GM23338 (cell line): ENCODE measurements at regions not wholly inside any gene's neighbourhood (a gene's known extent, or its start where the extent isn't known, plus 50 kb on each side); places are given as distances from the start of the nearest gene placed in this dataset.

Experiments
- ATAC-seq: fragments of 200-7000 bp; cut with Tn5 transposase; 3 replicates; pipeline ENCODE4 v1.9.1; 2020
- DNase-seq: peaks from one replicate; pipeline ENCODE4 v3.0.0-alpha.2; 2015; ENCODE audit warnings: low spot score
- H2AFZ ChIP-seq: fragments of 200-600 bp; sonication (generic); 2 replicates; pipeline ENCODE4 v1.8.0; 2016; ENCODE audit warnings: antibody characterized with exemption, mild to moderate bottlenecking, moderate library complexity
- H3F3A ChIP-seq: fragments of 200-600 bp; sonication (generic); replicated peaks from 2 replicates; pipeline ENCODE4 v1.8.0; 2017; ENCODE audit warnings: antibody characterized with exemption, mixed run types, low read depth
- H3K27ac ChIP-seq: fragments of 200-600 bp; sonication (generic); 2 replicates; pipeline ENCODE4 v1.6.1; 2016; ENCODE audit warnings: low read depth
- H3K27me3 ChIP-seq: fragments of 200-600 bp; sonication (generic); 2 replicates; pipeline ENCODE4 v1.8.0; 2016; ENCODE audit warnings: mild to moderate bottlenecking, mixed run types, moderate library complexity; ENCODE audit not compliant: insufficient read depth
- H3K36me3 ChIP-seq: fragments of 200-600 bp; sonication (generic); 2 replicates; pipeline ENCODE4 v1.8.0; 2016; ENCODE audit warnings: mild to moderate bottlenecking; ENCODE audit not compliant: insufficient read depth
- H3K4me1 ChIP-seq: fragments of 200-600 bp; sonication (generic); 2 replicates; pipeline ENCODE4 v1.8.0; 2016; ENCODE audit warnings: mild to moderate bottlenecking, moderate library complexity; ENCODE audit not compliant: insufficient read depth
- H3K4me2 ChIP-seq: fragments of 200-600 bp; sonication (generic); 2 replicates; pipeline ENCODE4 v1.7.1; 2017; ENCODE audit warnings: mixed run types
- H3K4me3 ChIP-seq: fragments of 200-600 bp; sonication (generic); 2 replicates; pipeline ENCODE4 v1.6.1; 2016; ENCODE audit warnings: mixed run types
- H3K79me2 ChIP-seq: fragments of 200-600 bp; sonication (generic); replicated peaks from 2 replicates; pipeline ENCODE4 v1.8.0; 2017; ENCODE audit warnings: mild to moderate bottlenecking; ENCODE audit not compliant: insufficient read depth
- H3K9me2 ChIP-seq: fragments of 200-600 bp; sonication (generic); 2 replicates; pipeline ENCODE4 v1.8.0; 2017; ENCODE audit not compliant: insufficient read depth
- H4K20me1 ChIP-seq: fragments of 200-600 bp; sonication (generic); replicated peaks from 2 replicates; pipeline ENCODE4 v1.8.0; 2017; ENCODE audit warnings: mild to moderate bottlenecking; ENCODE audit not compliant: insufficient read depth
- H3K27ac Mint-ChIP-seq: 2 replicates; pipeline ENCODE4 v1.8.0; 2020; ENCODE audit warnings: inconsistent platforms, mild to moderate bottlenecking, moderate library complexity, mixed read lengths
- H3K27me3 Mint-ChIP-seq: 3 replicates; pipeline ENCODE4 v1.8.0; 2022; ENCODE audit warnings: low read depth, mild to moderate bottlenecking, moderate library complexity, mixed read lengths, inconsistent platforms; ENCODE audit not compliant: insufficient read depth, poor library complexity
- H3K36me3 Mint-ChIP-seq: 3 replicates; pipeline ENCODE4 v1.8.0; 2021; ENCODE audit warnings: low read depth, mild to moderate bottlenecking, inconsistent platforms, moderate library complexity, mixed read lengths
- H3K4me1 Mint-ChIP-seq: 3 replicates; pipeline ENCODE4 v1.8.0; 2020; ENCODE audit warnings: mild to moderate bottlenecking, inconsistent platforms, mixed read lengths
- H3K4me3 Mint-ChIP-seq: 3 replicates; pipeline ENCODE4 v1.8.0; 2021; ENCODE audit warnings: moderate library complexity, mild to moderate bottlenecking, inconsistent platforms, mixed read lengths
- H3K9me3 Mint-ChIP-seq: 3 replicates; pipeline ENCODE4 v1.8.0; 2020; ENCODE audit warnings: moderate library complexity, mild to moderate bottlenecking, inconsistent platforms, mixed read lengths
- CREB1 ChIP-seq: fragments of 250-450 bp; sonication (Bioruptor Pico); IDR thresholded peaks from 2 replicates; pipeline ENCODE4 v1.5.0; 2020; ENCODE audit warnings: low read depth, mild to moderate bottlenecking, moderate library complexity
- EZH2 ChIP-seq: fragments of 200-600 bp; sonication (generic); IDR thresholded peaks from one replicate; pipeline ENCODE4 v1.8.0; 2017; ENCODE audit warnings: antibody characterized with exemption, mild to moderate bottlenecking, low read depth; ENCODE audit not compliant: unreplicated experiment
- EZH2phosphoT487 ChIP-seq: fragments of 200-600 bp; sonication (generic); IDR thresholded peaks from one replicate; pipeline ENCODE4 v1.8.1; 2018; ENCODE audit warnings: antibody characterized with exemption; ENCODE audit not compliant: unreplicated experiment
- JUNB ChIP-seq: IDR thresholded peaks from one replicate; pipeline ENCODE4 v1.6.1; 2016; ENCODE audit warnings: antibody characterized with exemption; ENCODE audit not compliant: unreplicated experiment
- NANOG ChIP-seq: IDR thresholded peaks from 2 replicates; pipeline ENCODE4 v1.6.1; 2016; ENCODE audit warnings: antibody characterized with exemption, borderline replicate concordance
- STAT1 ChIP-seq: IDR thresholded peaks from one replicate; pipeline ENCODE4 v1.6.1; 2016; ENCODE audit warnings: antibody characterized with exemption; ENCODE audit not compliant: unreplicated experiment
- ZNF114 ChIP-seq: fragments of 250-450 bp; sonication (Bioruptor Pico); IDR thresholded peaks from 2 replicates; pipeline ENCODE4 v1.5.0; 2020; ENCODE audit warnings: mild to moderate bottlenecking, moderate library complexity
- TF ChIP-seq, protein P1 (sequence below): IDR thresholded peaks from one replicate; pipeline ENCODE4 v1.6.1; 2018; ENCODE audit warnings: antibody characterized with exemption; ENCODE audit not compliant: unreplicated experiment
- TF ChIP-seq, protein P2 (sequence below), 2 experiments: fragments of 200-600 bp in 1 of 2; sonication (generic) in 1 of 2; conservative IDR thresholded peaks; 2 replicates each; pipeline versions ENCODE4 v1.5.1 to v1.6.1; 2016 to 2017; ENCODE audit warnings: antibody characterized with exemption in 2 of 2, low read depth in 2 of 2, mild to moderate bottlenecking in 2 of 2, moderate library complexity in 1 of 2
- TF ChIP-seq, protein P3 (sequence below): fragments of 250-450 bp; sonication (Bioruptor Pico); IDR thresholded peaks from 2 replicates; pipeline ENCODE4 v1.5.0; 2020; ENCODE audit warnings: mild to moderate bottlenecking, moderate library complexity

DNA sequence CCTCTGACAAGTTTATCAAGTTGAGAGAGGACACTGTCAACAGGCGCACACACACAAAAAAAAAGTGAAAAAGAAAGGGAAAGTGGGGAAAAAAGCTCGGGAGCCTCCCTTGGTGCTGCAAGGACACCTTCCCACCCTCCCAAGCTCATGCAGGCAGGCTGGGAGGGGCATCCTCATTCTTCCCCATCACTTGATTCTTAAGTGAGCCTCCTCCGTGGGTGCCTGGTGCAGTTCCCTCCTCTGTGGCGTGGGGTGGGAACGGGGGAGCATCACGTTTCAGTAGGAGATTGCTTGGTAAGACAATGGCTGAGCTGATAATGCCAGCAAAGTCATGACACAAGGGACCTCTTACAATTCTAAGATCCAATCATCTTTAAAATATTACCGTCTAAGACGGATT lies 108.8 kb downstream of the NXPE2 start (continued):
- TF ChIP-seq, protein P1, sequence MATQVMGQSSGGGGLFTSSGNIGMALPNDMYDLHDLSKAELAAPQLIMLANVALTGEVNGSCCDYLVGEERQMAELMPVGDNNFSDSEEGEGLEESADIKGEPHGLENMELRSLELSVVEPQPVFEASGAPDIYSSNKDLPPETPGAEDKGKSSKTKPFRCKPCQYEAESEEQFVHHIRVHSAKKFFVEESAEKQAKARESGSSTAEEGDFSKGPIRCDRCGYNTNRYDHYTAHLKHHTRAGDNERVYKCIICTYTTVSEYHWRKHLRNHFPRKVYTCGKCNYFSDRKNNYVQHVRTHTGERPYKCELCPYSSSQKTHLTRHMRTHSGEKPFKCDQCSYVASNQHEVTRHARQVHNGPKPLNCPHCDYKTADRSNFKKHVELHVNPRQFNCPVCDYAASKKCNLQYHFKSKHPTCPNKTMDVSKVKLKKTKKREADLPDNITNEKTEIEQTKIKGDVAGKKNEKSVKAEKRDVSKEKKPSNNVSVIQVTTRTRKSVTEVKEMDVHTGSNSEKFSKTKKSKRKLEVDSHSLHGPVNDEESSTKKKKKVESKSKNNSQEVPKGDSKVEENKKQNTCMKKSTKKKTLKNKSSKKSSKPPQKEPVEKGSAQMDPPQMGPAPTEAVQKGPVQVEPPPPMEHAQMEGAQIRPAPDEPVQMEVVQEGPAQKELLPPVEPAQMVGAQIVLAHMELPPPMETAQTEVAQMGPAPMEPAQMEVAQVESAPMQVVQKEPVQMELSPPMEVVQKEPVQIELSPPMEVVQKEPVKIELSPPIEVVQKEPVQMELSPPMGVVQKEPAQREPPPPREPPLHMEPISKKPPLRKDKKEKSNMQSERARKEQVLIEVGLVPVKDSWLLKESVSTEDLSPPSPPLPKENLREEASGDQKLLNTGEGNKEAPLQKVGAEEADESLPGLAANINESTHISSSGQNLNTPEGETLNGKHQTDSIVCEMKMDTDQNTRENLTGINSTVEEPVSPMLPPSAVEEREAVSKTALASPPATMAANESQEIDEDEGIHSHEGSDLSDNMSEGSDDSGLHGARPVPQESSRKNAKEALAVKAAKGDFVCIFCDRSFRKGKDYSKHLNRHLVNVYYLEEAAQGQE, result no peak
- TF ChIP-seq NANOG (no peak), EZH2 (no peak), EZH2phosphoT487 (no peak), ZNF114 (CRISPR knock-in tag) (no peak)

DNA sequence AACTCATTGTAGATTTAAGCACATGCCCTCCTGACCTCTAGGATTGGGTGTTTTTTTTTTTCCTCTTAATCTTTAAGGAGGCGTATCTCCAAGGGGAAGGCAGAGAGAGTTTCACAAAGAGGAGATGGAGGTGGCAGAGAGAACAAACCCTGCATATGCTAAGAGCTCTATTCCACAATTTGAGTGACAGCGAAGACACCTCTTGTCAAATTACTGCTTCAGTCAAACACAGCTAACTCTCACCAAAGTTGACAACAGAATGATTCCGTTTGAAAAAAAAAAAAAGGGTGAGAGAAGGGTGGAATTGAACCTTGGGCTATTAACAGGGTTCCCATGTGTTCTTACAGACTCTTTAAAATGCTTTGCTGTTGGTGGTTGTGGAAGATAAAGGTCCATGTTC lies 112.6 kb downstream of the NXPE2 start:
- H3K4me3 Mint-ChIP-seq, result no peak overlapping the region
- Histone ChIP-seq H3K27me3 (no peaks in the 10 kb centered on the region), H3K9me2 (0 out of 2 replicates have a peak, but pooled peaks cover 4% of the 10 kb centered on the region), H2AFZ (no peak overlapping the region), H3K27ac (no peak overlapping the region), H3K79me2 (no peaks in the 10 kb centered on the region), H3K4me3 (no peak overlapping the region), H4K20me1 (no peaks in the 10 kb centered on the region), H3K4me2 (no peak overlapping the region), H3K36me3 (no peaks in the 10 kb centered on the region), H3F3A (no peaks in the 10 kb centered on the region), H3K4me1 (no peaks in the 10 kb centered on the region)
- DNase-seq, result no peak
- no peaks in the 10 kb centered on the region for H3K36me3 Mint-ChIP-seq
- no peak overlapping the region for H3K27ac Mint-ChIP-seq
- no peaks in the 10 kb centered on the region for H3K27me3 Mint-ChIP-seq
- H3K4me1 Mint-ChIP-seq, result peaks cover 3% of the 10 kb centered on the region; the same call in 1 of the 3 replicates
- H3K9me3 Mint-ChIP-seq, result no peaks in the 10 kb centered on the region
- no peak for ATAC-seq
- TF ChIP-seq ZNF114 (CRISPR knock-in tag), result no peak
- TF ChIP-seq NANOG, result no peak
- TF ChIP-seq, protein P2, sequence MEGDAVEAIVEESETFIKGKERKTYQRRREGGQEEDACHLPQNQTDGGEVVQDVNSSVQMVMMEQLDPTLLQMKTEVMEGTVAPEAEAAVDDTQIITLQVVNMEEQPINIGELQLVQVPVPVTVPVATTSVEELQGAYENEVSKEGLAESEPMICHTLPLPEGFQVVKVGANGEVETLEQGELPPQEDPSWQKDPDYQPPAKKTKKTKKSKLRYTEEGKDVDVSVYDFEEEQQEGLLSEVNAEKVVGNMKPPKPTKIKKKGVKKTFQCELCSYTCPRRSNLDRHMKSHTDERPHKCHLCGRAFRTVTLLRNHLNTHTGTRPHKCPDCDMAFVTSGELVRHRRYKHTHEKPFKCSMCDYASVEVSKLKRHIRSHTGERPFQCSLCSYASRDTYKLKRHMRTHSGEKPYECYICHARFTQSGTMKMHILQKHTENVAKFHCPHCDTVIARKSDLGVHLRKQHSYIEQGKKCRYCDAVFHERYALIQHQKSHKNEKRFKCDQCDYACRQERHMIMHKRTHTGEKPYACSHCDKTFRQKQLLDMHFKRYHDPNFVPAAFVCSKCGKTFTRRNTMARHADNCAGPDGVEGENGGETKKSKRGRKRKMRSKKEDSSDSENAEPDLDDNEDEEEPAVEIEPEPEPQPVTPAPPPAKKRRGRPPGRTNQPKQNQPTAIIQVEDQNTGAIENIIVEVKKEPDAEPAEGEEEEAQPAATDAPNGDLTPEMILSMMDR (conservative IDR thresholded peaks at IDR 0.05; ENCODE audit: low read depth in 2 of 2), result no peak
- TF ChIP-seq, protein P1, result no peak
- TF ChIP-seq EZH2, result no peak
- TF ChIP-seq, protein P3, sequence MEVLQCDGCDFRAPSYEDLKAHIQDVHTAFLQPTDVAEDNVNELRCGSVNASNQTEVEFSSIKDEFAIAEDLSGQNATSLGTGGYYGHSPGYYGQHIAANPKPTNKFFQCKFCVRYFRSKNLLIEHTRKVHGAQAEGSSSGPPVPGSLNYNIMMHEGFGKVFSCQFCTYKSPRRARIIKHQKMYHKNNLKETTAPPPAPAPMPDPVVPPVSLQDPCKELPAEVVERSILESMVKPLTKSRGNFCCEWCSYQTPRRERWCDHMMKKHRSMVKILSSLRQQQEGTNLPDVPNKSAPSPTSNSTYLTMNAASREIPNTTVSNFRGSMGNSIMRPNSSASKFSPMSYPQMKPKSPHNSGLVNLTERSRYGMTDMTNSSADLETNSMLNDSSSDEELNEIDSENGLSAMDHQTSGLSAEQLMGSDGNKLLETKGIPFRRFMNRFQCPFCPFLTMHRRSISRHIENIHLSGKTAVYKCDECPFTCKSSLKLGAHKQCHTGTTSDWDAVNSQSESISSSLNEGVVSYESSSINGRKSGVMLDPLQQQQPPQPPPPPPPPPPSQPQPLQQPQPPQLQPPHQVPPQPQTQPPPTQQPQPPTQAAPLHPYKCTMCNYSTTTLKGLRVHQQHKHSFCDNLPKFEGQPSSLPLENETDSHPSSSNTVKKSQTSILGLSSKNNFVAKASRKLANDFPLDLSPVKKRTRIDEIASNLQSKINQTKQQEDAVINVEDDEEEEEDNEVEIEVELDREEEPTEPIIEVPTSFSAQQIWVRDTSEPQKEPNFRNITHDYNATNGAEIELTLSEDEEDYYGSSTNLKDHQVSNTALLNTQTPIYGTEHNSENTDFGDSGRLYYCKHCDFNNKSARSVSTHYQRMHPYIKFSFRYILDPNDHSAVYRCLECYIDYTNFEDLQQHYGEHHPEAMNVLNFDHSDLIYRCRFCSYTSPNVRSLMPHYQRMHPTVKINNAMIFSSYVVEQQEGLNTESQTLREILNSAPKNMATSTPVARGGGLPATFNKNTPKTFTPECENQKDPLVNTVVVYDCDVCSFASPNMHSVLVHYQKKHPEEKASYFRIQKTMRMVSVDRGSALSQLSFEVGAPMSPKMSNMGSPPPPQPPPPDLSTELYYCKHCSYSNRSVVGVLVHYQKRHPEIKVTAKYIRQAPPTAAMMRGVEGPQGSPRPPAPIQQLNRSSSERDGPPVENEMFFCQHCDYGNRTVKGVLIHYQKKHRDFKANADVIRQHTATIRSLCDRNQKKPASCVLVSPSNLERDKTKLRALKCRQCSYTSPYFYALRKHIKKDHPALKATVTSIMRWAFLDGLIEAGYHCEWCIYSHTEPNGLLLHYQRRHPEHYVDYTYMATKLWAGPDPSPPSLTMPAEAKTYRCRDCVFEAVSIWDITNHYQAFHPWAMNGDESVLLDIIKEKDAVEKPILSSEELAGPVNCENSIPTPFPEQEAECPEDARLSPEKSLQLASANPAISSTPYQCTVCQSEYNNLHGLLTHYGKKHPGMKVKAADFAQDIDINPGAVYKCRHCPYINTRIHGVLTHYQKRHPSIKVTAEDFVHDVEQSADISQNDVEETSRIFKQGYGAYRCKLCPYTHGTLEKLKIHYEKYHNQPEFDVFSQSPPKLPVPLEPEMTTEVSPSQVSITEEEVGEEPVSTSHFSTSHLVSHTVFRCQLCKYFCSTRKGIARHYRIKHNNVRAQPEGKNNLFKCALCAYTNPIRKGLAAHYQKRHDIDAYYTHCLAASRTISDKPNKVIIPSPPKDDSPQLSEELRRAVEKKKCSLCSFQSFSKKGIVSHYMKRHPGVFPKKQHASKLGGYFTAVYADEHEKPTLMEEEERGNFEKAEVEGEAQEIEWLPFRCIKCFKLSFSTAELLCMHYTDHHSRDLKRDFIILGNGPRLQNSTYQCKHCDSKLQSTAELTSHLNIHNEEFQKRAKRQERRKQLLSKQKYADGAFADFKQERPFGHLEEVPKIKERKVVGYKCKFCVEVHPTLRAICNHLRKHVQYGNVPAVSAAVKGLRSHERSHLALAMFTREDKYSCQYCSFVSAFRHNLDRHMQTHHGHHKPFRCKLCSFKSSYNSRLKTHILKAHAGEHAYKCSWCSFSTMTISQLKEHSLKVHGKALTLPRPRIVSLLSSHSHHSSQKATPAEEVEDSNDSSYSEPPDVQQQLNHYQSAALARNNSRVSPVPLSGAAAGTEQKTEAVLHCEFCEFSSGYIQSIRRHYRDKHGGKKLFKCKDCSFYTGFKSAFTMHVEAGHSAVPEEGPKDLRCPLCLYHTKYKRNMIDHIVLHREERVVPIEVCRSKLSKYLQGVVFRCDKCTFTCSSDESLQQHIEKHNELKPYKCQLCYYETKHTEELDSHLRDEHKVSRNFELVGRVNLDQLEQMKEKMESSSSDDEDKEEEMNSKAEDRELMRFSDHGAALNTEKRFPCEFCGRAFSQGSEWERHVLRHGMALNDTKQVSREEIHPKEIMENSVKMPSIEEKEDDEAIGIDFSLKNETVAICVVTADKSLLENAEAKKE (CRISPR knock-in tag), result no peak
- TF ChIP-seq JUNB, result no peak
- no peak for TF ChIP-seq CREB1 (CRISPR knock-in tag)
- TF ChIP-seq STAT1, result no peak
